GM19351 (cell line): ENCODE measurements at regions not wholly inside any gene's neighbourhood (a gene's known extent, or its start where the extent isn't known, plus 50 kb on each side); places are given as distances from the start of the nearest gene placed in this dataset.

ENCODE experiments used
- ATAC-seq: cut with Tn5 transposase; IDR thresholded peaks from one replicate; pipeline ENCODE4 v1.9.1; 2021; ENCODE audit warnings: mild to moderate bottlenecking, moderate library complexity; ENCODE audit not compliant: unreplicated experiment

DNA sequence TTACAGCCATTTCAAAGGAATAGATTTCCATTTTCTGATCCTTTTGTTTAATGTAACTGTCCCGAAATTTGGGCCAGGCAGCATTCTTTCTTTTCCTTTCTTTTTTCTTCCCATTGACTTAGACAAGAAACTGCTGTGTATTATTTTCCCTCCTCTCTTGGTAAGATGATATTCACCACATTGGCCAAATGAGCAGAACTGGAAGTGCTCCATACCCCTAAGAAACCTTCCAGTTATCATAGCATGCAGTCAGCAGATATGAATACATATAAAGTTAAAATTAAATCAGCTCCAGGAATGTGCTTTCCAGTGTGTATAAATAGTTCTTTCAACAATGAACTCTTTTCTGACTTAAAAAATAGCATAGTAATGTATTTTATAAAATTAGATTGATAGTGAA, 168.5 kb upstream of the GAS1 start:
- ATAC-seq = no peak

DNA sequence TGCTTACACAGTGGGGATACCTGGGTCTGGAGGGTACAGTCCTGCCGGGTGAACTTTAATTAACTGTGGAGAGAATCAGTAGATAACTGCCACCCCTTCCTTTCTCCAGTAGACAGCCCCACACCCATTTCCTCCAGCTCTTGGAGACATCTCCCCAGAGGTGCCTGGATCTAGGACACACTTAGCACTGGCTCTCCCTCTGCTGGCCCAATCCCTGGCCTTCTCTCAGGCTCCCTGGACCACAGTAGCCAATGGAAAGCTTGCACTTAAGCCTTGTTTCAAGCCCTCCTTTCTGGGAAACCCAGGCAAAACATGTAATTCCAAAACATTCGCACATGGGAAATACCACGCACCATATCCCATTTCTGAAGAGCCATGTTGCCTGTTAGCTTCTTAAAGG, 169.2 kb upstream of the GAS1 start:
- ATAC-seq = no peak

DNA sequence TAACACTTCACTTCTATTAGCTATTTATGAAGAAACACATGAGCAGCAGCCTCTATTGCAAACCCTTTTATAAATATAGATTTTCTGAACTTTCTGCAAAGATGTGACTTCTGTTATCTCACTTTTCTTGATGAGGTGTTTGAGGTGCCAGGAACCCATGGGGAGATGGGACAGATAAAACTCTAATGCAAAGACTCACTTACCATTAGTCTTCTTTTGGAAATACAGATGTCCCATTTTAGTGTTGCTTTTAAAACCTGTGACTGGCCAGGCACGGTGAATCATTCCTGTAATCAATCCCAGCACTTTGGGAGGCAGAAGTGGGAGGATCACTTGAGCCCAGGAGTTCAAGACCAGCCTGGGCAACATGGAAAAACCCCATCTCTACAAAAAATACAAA, 171.3 kb upstream of the GAS1 start:
- no peak for ATAC-seq

DNA sequence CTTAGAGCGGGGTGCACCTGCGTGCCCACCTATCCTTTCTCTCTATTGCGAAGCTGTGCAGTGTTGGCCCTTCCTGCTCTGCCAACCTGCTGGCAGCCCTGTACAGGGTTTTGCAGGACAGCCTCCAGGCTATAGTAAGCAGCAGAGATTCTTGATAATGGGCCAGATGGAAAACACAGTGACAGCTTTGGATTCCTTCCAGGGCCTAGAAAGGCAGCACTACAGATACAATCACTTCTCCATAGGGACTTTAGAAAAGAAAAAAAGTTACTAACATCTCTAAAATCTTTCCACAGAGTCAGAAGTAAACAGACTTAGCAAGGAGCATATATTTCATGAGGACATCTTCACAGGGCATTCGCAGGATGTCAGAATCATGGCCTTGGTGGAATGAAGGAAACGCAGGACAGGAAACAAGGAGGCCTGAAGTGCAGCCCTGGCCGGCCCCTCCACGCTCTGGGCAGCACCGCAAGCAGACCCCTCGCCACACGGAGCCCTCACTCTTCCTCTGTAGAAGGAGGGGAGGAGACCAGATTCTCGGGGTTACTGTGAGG, 172.1 kb upstream of the GAS1 start:
- no peak for ATAC-seq

DNA sequence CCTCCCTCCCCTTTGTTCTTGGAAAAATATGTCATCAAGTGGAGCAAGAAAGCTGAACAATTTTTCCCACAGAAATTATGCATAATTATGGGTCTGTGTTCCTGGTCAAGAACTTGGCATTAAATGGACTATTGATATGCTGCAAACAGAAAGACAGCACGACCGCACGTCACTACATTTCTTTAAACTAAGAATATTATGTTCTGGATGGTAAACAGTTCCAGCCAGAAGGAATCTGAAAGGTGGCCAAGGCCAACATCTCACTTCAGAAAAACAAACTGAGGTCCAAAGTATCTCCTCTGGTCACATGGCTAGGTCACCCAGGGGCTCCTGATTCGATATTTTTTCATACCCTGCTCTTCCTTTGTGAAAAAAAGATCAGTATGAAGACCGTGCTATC, 173.3 kb upstream of the GAS1 start:
- no peak for ATAC-seq

DNA sequence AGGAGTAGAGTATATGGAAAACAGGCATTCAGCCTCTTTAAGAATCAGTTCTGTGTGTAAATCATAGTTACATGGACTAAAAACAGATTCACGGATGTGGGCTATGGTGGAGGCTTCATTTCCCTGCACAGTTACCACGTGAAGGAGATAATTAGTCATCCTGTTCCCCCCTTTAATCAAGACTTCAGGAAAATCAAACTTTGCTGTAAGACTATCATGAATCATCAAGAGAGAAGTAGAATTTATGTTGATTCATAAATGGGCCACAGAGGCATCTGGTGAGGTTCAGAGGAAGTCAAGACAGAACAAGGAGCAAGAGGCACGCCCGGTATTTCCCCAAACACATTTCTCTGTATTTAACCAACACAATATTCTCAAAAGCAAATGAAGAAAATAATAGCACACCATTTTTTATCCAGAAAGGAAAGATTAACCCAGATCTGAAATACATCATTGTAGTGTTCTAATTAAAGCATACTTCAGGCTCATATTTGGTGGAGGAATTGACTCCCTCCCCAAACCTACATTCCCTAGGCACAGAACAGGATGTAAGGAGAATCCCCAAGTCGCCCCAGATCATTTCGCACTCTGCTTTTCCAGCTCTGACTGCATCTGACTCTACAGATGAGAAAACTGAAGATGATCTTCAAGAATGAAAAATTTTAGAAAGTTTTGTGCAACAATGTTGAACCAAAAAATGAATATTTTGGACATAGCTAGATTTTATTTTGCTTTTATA, 175.8 kb upstream of the GAS1 start:
- no peak for ATAC-seq

DNA sequence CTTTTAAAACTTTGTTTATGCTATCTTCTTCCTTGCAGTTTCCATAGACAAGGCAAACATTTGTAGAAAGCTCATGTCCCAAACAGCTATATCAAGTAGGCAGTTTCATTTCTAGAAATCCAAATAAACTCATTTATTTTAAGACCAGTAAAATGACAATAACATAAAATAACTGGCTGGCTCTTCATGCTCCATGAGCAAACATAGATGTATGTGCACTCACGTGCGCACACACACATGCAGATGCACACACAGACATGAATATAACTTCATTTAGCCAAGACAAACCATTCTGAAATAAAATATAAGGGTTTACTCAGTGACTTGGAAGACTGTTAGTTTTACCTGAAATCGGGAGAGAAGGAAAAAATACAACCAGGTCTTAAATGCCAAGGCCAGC, 176.5 kb upstream of the GAS1 start:
- ATAC-seq = no peak

DNA sequence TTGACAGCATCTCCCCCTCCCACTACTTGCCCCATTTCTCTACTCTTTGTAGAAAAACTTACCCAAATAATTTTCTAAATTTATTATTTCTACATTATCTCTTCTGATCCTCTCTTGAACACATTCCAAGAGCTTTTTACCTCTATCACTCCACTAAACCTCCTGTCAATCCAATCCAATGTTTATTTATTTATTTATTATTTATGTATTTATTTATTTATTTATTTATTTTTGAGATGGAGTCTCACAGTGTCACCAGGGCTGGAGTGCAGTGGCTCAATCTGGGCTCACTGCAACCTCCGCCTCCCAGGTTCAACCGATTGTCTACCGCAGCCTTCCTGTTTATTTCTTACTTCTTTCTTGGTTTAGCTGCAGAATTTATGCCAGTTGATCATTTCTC, 178.5 kb upstream of the GAS1 start:
- no peak for ATAC-seq

DNA sequence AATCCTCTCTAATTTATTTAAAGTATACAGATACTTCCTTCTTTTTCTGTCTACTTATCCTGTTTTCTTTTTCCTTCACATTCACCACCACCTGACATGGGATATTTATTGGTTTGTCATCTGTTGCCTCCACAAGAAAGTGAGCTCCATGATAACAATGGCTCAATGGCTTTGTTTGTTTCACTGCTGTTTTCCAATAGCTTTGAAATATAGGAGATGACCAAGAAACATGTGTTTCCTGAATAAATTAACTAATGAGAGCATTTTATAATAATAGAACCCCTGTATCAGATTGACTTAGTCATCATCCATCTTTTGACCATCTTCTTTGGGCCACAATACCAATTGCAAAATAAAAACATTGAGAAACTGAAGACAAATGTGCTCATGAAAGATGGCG, 180.2 kb upstream of the GAS1 start:
- ATAC-seq = no peak

DNA sequence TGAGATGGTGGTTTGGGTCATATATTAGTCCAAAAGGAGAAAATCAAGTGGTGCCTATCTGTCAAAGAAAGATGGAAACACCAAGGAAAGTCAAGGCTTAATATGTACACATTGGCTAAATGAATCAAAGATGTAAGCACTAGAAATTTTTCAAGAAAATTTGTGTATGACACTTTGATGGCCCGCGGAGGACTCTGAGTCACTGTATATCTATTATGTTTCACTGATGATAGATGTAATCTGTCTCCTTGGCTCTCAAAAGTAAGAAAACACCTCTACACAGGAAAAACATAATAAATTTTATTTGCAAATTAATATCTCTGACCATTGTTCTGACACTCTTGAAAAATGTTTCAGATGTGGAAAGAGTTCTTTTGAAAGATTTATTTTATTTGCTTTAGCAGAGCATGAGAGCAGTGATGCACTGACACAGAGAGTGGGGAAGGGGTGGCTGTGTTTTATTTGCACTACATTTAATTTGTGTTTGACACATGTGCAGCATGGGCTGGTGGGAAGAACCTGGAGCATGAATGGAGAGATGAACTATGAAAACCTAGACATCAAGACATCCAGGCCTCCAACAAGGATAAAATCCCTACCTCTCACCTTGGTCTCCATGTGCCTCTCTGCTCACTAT, 180.8 kb upstream of the GAS1 start:
- no peak for ATAC-seq

DNA sequence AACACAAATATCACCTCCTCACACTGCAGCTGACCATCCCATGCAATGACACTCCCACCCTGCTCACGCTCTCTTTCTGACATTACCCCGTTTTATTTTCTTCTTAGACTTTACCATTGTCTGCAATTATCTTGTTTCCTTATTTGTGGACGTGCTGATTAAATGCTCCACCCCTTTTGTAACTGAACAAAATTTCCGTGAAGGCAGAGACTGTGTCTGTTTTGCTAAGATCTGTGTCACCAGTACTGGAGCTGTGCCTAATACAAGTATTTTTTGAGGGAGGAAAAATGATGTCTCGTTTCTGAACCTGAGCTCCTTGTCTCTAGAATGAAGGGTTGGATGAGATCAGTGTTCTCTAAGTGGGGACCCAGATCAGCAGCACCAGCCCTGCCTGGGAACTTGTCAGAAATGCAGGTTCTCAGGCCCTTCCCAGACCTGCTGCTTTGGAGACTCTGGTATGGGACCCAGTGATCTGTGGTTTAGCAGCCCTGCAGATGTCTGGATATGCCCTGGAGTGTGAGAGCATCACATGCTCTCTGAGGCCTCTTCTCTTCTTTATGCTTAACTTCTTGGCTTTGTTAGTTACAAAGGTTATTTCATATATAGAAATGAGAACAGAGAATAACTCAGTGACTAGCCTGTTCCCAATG, 181.7 kb upstream of the GAS1 start:
- ATAC-seq = no peak

DNA sequence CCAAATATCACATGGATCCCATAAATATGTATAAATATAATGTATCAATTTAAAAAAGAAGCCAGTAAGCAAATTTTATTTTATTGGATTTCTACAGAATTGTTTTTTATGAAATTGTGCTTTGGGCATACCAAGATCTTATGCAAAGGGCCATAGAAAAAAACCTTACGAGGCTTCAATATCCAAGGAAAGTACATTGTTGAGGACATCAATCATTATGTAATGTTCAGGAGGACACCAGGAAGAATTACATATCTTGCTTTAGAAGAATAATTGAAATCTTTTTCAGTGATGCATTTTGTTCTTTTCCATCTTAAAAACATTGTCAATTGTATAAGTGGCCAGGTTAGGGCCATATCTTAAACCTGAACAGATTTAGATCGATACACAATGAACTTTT, 187.8 kb upstream of the GAS1 start:
- no peak for ATAC-seq

DNA sequence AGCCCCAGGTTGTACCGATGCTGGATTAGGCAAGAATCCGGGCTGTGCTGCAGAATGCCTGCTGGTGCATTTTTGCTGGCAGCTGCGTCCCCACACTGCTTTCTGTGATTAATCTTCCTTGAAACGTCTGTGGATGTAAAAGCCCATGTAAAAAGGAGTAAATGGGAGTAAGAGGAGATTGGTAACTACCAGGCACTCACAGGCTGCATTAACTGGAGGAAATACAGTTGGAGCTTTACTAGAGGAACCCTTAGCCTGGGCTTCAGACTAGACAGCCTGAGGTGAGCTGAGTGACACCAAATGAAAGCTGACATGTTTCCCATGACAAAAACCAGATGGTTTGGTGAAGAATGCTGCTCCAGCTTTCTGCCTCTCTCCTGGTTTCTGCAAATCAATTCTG, 190.4 kb upstream of the GAS1 start:
- ATAC-seq = no peak

DNA sequence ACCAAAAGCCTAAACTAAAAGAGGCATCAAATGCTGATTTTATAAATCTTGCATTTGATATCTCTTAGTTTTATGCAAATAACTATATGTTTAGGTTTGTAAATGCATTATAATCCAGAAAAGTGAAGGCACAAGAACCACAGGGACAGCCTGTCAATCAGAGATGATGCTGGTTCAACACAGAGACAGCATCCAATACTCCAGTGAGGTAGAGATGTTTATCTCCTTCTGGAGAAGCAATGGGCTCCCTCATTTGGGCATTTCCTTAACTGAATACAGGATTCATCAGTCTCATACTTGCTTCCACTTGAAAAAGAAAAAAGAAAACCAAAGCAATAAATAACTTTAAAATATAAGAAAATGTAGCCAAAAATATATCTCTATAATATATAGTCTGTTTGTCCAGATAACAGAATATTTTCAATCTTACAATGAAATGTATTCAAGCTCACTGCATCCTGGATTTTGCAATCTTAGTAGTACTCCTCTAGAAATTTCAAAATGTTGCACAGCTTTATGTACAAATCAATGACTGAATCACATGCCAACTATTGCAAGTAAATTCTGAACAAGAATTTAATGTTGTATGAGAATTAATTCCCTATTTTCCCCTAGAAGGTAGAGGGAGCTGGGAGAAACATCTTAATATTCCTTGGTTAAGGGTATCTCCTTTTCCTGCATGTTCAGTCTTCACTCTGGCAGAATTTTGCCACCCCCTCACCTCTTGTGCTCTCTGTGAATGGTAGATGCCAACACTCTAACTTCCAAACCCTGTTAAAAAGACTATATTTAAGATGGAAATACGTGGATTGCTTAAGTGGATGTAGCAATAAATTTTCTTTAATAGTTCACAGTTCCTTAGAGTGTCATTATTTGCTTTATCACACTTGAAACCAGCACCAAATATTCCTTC, 191.1 kb upstream of the GAS1 start:
- ATAC-seq = no peak

DNA sequence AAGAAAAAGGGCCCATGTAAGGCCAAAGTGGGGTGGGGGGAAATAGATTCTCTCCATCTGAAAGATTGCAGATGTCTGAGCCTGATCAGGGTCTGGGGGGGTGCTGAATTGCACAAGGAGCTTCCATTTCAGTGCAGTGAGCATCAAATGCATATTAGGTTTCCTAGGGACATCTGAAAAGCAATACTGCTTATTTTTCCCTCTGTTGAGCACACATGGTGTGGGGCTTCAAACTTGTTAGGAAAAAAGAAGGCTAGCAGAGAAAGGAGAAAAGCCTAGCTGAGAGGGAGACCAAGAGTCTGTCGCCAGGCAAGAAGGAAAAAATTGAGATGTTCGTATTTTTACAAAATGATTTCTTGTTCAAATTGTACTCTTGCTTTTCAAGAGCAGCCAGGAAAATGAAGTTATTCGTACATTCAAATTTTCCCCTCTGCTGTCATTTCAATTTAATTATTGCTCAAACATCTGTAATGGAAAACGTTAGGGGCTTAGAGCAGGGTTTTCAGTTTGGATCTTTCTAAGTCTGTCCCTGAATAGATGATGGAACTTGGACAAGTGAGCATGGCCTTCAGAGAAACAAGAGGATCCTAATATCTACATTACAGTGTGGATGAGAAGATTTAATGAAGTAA, 191.9 kb upstream of the GAS1 start:
- no peak for ATAC-seq

DNA sequence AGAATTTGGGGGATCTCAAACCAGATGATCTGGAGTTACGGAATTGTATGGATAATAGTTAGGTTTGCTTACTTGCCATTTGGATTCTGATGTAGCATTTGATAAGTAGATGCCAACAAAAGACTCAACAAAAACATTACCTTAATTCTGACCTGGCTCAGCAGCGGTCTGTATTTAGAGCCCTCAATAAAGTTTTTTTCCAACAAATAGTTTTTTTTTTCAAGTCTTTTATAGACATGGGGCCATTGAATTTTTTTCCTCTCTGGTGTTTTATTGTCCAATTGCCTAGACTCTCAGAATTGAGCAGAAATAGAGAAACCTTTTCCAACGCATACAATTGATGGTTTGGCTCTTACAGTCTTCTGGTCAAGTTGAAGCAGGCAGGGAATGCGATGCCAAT, 192.8 kb upstream of the GAS1 start:
- no peak for ATAC-seq

DNA sequence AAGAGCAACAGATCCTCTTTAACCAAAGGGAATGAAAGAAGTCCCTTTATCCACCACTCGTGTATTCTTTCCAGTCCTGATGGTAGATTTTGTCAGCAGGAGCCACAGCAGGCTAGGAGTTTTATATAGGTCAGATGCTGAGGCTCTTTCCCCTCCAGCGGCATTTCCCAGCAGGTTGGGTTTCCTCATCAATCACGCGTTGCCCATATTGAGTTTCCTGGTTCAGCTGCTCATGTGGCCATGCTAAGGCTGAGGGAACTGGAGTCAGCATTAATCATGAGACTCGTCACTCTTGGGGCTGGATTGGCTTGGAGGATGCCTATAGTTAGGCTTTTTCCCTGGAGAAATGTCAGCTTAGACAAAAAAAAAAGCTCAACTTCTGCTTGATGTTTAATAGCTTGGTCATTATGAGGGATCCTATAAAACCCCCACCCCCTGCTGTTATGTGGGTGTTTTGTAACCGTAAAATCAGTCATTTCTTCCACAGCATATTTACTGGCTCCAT, 193.4 kb upstream of the GAS1 start:
- no peak for ATAC-seq

DNA sequence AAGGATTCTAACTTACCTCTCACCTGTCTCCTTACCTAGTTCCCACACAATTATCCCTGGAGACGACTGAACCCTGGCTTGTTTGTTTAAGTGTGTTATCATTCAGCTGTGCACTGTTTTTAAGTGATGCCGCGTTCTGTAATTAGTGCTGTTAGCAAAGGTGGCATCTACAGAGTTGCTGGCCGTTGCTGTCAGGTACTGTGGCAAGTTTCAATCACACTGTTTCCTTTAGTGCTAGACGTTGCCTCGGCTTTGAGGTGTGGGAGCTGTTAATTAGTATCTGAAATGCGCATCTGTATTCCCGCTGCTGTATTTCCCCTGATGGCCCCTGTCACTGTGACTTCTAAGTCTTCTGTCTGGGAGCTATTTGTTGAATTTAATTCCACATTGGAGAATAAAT, 193.8 kb upstream of the GAS1 start:
- no peak for ATAC-seq

DNA sequence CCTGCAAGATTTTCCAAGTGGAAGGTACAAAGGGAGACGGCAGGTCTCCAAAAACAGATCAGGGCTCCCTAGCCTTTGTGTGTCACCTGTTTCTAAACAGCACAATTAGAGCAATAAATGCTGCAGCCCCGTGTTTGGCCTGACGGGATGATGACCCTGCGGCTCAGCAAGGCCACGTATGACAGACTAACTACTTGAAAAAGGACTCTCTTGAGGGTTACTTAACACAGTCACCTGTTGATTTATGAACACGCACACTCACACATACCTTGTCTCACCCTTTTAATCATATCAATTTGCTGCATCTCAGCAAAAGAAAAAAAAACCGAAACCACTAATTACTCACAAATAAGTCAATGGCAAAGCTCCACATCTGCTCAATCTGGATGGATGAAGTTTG, 199.6 kb upstream of the GAS1 start:
- ATAC-seq = no peak

DNA sequence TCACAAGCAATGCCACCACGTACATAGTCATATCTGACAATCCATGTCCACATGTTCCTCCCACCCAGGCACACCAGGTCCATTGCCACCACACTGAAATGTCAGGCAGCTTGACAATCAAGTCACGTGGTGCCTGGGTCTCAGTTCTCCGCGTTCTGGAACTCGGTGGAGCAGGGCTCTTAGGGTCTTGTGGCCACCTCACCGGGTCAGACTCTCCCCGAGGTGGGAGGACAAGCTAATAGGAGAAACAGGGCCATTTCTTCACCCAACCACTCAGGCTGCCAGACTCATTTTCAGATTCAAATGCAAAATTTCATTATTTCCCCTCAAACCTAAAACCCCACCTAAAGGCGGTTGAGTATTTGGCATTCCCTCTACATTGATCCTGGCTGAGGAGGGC, 200.5 kb upstream of the GAS1 start:
- ATAC-seq = no peak
